HG02571 (cell line): ENCODE measurements at regions not wholly inside any gene's neighbourhood (a gene's known extent, or its start where the extent isn't known, plus 50 kb on each side); places are given as distances from the start of the nearest gene placed in this dataset.
"Not testable (repeated sequence)": the region's sequence is repeated elsewhere in the genome, so short reads cannot be mapped to it uniquely, and the experiment has no call there.

ENCODE experiments used
- ATAC-seq: cut with Tn5 transposase; IDR thresholded peaks from one replicate; pipeline ENCODE4 v1.9.1; 2021; ENCODE audit warnings: mild to moderate bottlenecking, moderate library complexity; ENCODE audit not compliant: unreplicated experiment

DNA sequence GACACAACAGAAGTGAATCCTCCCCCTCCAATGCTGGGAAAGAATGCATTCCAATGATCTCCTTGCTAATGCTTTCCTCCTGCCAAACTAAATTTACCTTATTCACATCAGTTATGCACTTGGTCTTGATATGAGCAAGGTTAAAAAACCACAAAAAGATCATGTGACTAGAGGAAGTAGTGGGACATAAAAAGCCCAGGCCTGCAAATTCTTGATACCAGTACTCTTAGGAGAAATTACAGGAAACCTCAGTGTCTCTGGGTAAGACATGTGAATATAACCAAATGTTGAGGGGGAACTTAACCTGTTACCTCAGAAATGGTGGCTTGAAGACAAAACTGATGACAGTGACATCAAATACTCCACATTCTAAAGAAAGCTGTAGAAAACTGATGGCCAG lies 427.1 kb downstream of the RPS29 start:
- ATAC-seq = no peak

DNA sequence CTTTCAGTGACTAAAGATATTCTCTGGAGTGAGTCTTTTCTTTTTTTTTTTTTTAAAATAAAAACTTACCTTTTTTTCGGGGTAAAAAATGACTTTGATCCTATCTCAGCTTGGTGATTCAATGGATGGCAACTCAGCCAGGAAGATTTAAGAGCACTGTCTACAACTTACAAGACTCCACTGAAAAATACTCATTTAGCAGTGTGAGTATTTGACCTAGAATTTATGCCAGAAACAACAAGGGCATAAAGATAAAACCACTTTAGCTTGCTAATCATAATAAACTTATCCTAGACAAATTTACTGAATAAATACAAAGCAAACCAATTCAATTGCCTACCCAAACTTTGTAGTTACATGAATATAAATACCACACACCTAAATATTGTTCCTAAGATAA lies 446.6 kb downstream of the RPS29 start:
- no peak for ATAC-seq

DNA sequence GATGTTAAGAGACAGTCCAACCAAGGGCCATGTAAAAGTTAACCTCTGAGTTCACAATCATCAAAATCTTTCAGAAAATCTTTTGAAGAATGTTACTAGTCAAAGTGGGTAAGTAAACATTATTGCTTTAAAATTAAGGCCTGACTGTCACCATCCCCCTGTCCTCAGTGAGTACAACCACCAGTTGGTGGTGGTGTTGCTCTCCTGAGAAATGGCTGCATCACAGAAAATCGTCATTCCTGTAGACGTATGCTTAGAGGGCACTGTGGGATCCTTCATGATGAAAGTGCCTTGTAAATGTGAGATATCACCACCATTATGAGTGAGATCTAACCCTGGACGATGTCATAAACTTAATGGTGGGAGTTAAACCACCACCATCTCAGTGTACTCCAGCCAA lies 451.2 kb downstream of the RPS29 start:
- ATAC-seq = no peak

DNA sequence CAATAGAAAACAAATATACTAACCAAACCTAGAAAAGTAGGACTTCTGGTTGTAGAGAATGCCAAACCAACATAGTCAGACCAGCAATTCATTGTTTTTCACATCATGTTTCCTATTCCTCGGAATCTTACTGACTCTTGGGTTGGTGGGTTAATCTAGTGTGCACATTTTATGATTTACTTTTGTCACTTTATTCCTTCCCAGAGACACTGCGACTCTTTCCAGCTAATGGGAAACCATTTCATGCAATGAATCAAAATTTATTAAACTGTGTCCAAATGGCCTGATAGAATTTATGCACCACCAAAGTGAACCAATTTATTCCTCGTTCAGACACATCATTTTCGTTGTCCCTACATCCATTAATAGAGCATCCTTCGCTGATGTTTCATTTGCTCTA lies 464.9 kb downstream of the RPS29 start:
- ATAC-seq = no peak

DNA sequence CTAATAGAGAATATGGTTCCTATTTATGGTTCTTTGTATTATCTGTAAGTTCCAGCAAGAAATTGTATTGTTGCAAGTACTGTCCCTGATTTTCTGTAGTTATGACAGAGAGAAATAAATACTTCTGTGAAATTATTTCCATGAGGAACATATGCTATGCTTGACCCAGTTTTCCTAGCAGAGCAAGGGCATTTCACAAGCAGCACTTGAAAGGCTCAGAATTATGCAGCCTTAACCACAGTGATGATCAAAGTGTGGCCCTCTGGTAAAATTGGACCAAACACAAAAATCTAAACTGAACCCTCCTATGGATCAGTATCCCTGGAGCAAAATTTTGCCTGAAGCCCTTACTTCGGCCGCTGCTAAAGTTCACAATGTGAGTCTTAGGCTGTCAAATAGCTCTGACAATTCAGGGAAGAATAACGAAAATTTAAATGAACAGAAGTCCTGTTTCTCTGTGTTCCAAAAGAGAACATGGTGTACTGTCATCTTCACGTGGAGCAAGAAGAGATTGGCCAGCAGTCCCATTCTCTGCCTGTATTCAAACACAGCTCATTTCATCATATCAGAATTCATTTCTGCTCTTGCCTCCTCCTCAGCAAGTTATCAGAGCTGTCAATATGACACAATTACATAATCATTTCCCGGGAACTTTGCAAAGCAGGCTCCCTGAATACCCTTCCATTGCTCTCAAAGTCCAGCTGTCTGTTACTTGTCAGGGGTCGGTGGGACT lies 471.9 kb downstream of the RPS29 start:
- no peak for ATAC-seq

DNA sequence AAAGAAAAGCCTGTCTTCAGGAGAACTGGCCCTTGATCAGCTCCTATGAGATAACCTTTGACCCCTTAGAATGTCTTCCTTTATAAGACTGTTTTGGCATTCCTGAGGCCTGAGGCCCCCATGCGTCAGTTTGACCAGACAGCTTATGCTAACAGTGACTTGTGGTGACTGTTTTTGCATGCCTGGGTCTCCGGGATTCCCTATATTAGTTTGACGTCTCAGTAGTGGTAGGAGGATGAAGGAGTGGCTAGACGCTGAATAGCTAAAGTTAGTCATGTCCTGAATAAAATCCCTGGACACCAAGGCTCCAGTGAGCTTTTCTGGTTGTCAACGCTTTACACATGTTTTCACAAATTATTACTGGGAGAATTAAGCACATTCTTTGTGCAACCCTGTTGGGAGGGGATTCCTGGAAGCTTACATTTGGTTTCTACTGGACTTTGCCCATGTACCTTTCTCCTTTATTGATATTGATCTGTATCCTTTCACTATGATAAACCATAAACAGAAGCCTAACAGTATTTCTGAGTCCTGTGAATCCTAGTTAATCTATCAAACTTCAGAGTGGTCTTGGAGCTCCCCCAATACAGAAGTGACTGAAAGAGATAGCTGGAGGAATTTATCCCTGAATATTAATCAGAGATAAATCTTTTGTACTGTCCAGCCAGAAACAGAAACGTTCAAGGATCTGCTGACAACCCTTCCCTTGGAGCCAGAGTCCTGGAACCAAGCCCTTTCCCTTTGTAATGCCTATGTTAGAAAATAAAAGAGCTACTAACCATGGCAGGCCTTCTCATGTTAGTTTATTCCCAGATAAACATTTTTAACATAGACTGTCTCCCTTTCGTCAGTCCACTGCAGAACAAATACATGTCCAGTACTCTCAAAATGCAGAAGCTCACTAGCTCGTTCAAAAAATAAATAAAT lies 479.2 kb downstream of the RPS29 start:
- no peak for ATAC-seq

DNA sequence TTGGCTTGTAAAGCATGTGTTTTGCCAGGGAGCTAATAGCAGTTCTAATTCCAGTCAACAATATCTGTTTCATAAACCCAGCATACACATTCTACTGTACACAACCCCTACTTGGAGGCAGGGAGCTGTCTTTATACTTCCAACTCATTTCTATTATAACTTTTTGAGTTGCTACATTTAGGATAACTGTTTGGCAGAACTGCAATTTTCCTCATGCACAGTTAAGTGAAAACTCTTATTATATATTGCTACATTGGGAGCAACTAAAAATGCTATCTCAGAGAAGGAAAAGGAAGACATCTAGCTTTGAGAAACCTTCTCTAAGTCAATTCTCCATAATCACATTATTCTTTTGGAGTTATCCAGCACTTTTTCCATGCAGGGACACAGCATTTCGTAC lies 480.2 kb downstream of the RPS29 start:
- ATAC-seq = no peak

DNA sequence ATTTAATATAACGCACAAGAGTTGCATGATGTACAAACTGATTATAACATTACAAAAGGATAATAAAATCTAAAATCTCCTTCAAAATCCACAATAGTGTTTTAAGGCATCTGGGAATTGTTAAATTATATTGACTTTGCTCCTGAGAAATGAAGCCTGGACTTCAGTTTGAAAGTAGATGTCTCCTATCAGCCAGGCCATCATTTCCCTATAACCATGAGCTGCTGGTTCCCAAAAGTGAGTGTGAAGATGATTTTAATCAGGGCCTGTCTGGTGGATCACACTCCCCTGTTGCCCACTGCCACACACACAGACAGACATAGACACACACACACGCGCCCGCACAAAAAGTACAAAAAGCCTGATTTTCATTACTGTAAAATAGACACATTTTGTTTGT lies 480.7 kb downstream of the RPS29 start:
- ATAC-seq = no peak

DNA sequence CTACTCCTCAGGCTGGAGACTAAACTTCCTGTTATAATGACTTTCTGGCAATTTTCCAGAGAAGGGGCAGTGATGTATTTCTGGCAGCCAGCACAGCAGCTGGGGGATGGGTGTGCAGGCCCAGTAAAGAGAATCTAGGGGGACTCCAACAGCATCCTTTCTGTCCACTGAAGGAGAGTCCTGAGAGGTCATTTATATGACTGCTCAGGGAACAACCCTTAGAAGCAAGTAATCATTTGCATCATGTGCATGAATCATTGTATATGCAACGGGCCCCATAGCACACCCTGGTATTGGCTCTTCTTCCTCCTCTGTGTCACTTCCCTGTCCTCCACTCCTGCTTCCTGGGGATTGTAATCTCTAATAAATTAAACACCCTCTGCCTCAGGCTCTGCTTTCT lies 493.8 kb downstream of the RPS29 start:
- no peak for ATAC-seq

DNA sequence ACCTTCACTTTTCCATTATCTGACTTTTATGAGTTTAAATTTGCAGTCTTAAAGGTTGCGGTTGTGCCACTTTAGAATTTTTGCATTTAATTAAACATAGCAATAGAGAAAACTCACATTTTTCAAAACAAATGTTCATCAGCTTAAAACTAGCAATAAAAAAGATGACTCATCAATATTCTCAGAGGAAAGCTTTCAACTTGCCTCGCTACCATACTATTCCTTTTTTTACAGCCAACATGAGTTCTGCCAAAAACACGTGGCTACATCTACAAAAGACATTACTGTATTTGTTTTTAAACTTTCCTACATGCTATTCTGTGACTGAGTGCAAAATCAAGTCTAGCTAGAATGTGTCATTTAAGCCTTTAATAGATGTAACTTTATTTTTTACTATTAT lies 497.1 kb downstream of the RPS29 start:
- ATAC-seq = no peak

DNA sequence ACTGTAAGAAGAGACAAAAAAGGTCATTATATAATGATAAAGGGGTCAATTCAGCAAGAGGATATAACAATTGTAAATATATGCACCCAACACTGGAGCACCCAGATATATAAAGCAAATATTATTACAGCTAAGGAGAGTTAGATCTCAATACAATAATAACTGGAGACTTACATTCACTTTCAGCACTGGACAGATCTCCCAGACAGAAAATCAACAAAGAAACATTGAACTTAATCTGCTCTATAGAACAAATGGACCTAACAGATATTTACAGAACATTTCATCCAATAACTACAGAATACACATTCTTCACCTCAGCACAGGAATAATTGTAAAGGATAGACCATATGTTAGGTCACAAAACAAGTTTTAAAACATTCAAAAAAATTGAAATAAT lies 512.9 kb downstream of the RPS29 start:
- ATAC-seq = not testable (repeated sequence)

DNA sequence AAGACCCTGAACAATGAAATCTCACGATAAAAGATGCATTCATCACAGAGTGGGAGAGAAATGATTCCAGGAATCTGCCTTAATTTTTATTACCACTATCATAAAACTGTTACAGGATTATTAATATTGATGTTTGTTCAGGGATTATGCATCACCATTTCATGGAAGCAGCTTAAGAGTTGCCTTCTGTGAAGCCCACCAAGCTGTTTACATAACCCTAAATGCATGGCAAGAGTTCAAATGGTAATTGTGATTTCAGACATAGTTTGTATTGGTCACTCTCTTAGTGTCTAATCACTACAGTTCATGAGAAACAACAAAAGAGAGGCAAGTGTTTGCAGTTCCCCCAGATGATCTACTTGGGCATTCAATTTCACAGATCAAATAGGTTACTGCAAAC lies 527.7 kb downstream of the RPS29 start:
- no peak for ATAC-seq

DNA sequence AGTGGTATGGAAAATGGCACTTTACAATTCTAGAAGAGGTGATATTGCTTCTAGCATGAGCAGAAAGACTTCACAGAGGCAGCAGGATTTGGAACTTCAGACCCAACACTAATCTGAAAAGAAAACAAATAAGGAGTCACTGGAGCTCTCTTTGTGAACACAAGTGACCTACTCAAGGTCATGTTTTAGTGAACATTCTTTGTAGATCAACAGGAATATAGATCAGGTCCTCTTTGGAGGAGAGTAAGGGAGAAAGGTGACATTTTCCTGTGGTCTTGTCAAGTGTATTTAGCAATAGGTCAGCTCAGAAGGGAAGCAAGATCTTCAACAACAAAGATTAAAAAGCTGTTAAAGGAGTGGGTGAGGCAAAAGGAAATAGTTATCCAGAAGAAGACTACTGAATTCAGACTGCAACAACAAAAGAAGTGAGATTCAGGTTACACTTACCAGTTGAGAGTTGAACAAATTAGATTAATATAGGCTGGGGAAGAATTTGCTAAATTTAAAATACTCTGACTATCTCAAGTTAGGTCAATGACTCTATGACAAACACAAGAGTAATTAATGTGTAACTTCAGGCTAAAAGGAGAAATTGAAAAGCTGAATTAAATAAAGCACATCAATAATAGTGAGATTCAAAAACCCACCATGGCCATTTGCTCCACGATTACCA lies 528.2 kb downstream of the RPS29 start:
- no peak for ATAC-seq

DNA sequence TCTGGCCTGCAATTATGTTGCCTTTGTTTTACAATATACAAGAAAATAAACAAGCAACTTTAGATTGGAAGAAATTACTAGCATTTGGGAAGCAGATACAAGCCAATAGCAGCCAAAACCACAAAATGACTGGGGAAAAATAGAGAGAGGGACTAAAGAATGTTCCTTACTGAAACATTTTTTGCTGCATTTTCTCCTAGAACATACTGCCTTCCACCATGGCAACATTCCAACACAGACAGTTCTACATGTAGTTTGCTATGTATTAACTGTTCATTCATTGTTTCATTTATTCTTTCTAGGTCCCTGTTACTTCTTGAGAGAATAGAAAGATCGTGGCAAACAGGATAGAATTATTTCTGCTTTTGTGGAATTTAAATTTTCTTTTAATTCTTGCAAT lies 530.2 kb downstream of the RPS29 start:
- no peak for ATAC-seq

DNA sequence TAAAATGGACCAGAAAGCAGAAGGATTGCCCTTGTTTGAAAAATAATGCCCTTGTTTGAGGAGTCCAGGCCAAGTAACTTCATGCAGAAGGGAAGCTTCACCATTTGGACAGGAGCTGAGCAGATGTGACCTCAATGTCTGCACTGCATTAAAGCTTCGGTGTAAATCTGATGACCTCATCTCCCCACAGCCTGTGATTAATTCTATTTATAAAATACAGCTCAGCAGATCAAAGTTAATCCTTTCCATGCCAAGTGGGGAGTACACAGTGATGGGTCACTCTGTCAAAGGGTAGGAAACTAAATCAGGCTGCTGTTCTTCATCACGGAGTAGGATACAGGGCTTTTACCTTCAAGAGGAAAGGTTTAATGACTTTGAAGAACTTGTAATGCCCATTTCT lies 533.7 kb downstream of the RPS29 start:
- ATAC-seq = no peak

DNA sequence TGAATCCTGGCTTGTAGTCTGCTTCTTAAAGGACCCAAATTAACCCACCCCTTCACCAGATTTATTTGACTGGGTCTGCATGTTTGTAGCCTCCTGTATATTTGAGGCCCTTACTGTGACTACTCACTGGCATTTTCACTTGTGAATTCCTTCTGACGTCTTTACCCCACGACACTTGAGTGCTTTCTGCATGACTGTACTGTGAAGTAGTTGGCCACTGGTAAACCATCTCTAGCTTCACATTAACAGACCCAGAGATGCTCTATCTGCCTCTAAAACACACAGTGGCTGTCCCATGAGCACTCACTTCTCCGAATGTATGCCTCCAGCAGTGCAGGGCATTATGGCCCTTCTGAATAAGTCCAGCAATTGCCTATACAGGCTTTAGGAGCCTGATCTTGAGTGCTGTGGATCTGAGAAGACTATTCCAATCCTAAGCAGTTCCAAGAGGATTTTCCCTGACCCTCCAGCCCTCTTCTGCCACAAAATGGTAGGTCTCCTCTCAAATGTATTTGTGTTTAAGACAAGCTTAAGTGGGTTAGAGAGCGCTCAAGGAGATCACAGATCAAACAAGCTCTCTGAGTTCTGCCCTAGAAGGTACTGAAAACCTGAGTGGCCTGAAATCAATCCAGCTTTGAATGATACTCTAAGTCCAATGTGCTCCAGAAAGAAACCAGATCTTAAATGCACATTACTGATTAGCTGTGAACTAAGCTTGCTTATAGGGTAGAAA lies 534.7 kb downstream of the RPS29 start:
- no peak for ATAC-seq

DNA sequence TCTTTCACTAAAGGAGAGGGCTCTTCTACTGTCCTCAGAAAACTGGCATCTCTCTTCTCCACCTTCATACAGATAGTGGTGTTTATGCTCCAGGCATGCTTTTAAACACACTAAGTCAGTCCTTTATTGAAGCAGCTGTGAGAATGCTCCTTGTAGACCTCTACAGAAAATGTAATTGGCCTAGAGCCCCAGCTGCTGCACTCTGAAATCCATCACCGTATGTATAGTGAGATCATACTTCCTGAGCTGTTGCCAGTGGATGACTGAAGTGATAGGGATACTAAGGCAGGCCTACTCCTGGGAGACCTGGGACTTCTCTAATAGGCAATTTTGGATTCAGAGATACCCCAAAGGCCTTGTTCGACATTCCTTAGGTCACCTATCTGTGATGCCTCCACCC lies 535.4 kb downstream of the RPS29 start:
- no peak for ATAC-seq

DNA sequence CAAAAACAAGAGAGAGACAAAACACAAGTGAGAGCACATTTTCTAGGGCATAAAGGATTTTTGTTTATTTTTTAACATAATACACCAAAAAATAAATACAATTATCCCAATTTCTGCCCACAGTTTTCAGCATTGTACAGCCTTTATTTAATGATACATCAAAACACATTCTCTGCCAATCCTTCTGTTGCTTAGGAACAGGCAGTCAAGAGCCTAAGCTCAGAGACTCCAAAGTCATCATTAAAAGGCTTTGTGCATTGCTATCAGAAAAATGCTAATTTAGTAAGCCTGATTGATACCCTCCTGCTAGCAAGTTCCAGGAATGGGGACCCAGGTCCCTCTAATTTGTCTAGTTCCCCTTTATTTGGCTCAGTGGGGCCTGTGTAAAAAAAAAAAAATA lies 536.5 kb downstream of the RPS29 start:
- no peak for ATAC-seq

DNA sequence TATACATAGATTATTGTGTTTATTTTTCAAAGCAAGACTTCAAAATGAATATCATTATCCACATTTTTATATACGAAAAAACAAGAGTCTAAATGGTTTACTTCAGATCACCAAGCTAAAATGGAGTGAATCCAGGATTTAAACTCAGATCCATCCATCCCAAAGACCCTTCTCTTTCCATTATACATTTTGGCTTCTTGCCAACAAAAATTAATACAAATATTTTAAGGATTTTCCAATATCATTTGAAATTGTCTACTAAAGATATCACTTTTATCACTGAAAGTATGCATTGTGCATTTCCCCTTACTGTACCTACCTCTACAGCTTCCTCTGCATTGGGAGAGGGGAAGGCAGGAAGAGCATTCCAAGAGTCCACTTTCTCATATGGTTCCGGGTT lies 541.2 kb downstream of the RPS29 start:
- no peak for ATAC-seq

DNA sequence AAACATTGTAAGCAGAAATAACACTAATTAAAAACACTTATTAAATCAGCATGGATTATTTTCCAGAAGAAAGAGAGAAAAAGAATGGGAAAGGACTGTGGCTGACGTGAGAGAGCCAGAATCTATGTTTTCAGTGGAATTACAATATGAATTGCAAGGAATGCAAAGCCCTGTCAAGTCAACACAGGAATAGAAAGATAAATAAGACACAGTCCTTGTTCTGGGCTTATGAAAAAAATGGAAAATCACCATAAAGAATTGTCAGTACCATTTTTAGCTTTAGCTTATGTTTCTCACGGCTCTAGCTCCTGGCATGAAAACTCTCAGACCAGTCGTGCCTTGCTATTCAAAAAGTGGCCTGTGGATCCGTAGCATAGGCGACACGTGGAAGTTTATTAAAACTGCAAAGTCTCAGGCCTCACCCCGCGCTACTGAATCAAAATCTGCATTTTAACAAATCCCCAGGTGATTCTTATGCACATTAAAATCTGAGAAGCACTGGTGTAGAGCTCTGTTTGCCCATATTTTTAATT lies 549.1 kb downstream of the RPS29 start:
- ATAC-seq = no peak

DNA sequence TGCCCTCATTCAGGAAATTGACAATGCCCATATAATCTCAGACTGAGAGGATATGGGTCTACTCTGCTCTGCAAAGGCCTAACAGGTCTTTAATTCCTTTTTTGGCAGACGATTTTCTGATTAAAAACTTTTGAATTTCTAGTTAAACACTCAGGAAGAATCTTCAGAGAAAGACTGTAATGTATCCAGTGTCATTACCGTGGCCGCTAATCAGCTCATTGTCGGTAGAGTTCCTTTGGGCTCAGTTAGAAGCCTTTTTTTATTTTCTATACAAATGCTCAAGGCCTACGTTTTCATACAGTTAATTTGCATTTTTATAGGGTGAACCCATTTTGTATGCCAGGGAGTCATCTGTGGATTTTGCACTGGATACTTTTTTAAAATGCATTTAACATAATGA lies 549.9 kb downstream of the RPS29 start:
- ATAC-seq = no peak
